ENCODE measurements at regions not wholly inside any gene's neighbourhood (a gene's known extent, or its start where the extent isn't known, plus 50 kb on each side); places are given as distances from the start of the nearest gene placed in this dataset.

DNA sequence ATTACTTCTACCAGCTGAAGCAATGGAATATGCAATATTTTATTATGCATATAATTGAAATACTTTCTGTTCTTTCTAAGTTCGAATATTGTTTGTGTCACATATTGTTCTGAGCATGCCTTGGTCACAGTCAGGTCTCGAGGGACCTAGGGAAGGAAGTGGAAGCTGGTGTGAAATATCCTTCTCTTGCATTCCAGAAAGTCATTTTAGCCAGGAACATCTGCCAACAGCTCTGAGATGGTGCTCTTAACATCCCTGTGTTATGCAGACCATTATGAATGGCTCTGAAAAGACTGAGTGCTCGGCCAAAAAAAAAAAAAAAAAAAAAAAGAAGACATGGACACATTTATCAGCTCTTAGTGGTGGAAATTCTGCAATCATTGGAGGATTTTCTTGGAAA is 132.7 kb upstream of the JAG1 start:
- DNase-seq (ENCODE audit: low spot score) = no peak

DNA sequence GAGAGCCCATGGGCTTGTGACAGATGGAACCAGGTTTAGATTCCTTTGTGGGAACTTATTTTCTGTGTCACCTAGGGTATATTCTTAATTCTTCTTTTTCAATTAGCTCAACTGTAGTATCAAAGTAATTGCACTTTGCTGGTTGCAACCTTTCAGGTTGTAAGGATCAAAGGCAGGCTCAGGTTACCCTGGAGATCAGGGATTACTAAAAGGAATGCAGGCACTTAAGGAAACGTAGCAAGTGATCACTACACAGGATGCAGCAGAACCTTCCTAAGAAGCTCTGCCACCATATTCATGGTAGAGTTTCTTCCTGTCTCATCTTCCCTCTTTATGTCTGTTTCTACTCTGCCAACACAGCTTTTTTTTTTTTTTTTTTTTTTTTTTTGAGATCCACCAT is 133.2 kb upstream of the JAG1 start:
- DNase-seq (ENCODE audit: low spot score) = no peak

DNA sequence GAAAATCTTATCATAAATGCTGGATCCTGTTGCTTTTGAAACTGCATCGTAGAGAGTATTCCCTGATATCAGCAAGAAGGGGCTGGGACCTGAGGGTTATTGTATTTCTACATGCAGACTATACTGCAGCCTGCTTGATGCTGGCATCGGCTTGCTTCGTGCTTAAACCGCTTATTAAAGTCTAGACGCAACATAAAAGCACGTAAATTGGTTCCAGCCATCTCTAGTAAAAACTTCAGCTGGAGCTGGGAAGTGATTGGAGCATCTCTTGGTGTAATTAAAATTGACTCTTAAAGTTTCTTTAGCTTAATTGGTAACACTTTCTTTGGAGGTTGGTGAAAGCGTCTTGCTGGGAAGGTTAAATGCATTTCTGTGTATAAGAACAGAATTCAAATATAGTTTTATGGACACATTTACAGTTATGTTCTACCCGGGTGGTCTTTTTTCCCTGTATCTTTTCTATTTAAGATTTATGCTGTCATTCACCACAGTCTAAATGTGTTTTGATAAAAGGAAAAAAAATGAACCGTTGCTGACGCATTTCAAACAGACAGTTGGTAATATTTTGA is 139.0 kb upstream of the JAG1 start:
- DNase-seq (ENCODE audit: low spot score) = no peak

DNA sequence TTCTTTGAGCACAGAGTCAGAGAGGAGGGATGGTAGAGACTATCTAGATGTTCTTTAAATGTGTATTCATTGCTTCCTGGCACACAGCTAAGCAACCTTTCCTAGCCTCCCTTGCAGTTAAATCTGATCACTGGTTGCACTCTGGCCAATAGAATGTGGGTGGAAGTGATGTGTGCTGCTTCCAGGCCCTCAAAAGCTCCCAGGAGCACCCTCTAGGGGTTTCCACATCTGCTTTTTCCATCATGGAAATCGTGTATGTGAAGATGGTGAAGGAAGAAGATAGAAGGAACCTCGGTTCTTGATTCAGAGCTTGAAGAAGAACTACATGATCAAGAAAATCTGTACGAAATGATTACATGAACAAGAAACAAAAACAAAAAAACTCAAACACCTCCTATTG is 149.8 kb upstream of the JAG1 start:
- DNase-seq (ENCODE audit: low spot score) = no peak

DNA sequence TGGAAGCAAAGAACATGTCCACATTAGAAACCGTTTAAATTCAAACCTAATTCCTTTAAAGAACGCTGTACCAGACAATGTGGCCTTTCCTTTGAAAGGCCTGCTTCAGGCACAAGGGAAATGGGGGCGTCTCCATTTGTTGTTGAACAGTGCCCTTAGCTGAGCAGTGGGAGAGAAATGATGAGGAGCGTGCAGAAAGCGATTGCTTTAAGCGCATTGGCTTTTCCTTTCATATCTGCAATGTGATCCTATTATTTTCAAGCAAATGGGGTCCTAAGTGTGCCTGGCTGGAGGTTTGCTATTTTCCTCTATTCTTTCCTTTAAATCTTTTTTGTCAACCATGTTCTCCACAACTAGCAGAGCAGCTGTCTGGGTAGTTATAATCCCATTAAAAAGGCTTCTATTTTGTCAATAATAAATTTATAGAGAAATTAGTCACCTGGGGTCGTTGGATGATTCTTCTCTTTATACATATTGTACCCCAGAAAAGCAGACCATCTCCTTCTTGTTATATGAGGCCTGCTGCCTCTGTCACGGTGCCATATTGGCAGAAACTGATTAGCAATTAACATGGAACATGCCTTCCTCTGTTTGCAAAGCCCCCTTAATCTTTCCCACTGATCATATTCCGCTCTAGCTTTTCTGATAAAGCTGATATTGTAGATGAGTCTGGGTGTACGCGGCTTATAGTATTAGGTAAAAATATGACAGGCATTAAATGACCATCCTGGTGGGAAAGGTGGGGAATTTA is 151.1 kb upstream of the JAG1 start:
- no peak for DNase-seq (ENCODE audit: low spot score)

GRCh38 chr20:10826111-10826510 is 152.3 kb upstream of the JAG1 start:
- no peak for DNase-seq (ENCODE audit: low spot score)

DNA sequence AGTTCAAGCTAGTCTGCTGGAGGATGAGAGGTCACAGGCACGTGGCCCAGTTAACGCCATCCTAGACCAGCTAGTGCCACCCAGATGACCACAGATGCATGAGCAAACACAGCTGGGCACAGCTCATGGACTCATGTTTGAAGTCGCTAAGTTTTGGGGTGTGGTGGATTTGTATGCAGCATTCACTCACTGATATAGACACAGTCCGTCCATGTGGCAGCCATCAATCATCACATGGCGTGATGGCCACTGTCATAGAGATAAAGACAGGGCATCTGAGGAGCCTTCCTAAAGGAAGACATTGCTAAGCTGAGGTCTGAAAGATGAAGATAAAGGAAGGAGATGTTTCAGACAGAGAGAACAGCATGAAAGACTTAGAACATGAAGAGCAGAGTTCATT is 154.4 kb upstream of the JAG1 start:
- DNase-seq (ENCODE audit: low spot score) = no peak

- DNase-seq (ENCODE audit: low spot score) = no peak
These were observed 158.3 kb upstream of the JAG1 start for GRCh38 chr20:10832141-10832540.

- DNase-seq (ENCODE audit: low spot score) = no peak
These were observed 164.1 kb upstream of the JAG1 start for GRCh38 chr20:10837901-10838300.

GRCh38 chr20:10842116-10842515 is 168.3 kb upstream of the JAG1 start:
- no peak for DNase-seq (ENCODE audit: low spot score)

- DNase-seq (ENCODE audit: low spot score) = no peak
These were observed 169.4 kb upstream of the JAG1 start for GRCh38 chr20:10843146-10843711.

- DNase-seq (ENCODE audit: low spot score) = no peak
These were observed 173.0 kb upstream of the JAG1 start for GRCh38 chr20:10846766-10847165.

- no peak for DNase-seq (ENCODE audit: low spot score)
These were observed 175.1 kb upstream of the JAG1 start for GRCh38 chr20:10848810-10849370.

GRCh38 chr20:10853176-10853575 is 179.4 kb upstream of the JAG1 start:
- DNase-seq (ENCODE audit: low spot score) = no peak

DNA sequence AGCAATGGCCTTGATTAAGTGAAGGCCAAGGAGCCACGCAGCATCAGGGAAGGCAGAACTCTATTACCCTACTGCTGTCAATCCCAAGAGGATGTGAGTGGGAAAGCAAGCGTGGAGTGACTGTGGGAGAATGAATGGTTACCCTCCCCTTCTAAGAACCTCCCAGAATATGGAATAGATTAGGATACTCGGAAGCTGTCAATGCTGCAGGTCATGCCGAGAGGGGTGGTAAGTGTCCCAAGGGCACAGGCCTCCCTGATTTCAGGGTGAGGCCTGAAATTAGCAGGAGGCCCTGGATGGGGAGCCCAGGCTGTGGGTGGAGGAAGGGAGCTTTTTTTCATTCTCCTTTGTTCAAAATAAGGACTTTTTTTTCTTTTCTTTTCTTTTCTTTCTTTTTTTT is 179.9 kb upstream of the JAG1 start:
- DNase-seq (ENCODE audit: low spot score) = no peak

GRCh38 chr20:10854976-10855375 is 181.2 kb upstream of the JAG1 start:
- DNase-seq (ENCODE audit: low spot score) = no peak

- DNase-seq (ENCODE audit: low spot score) = no peak
These were observed 182.0 kb upstream of the JAG1 start for GRCh38 chr20:10855778-10856177.

DNA sequence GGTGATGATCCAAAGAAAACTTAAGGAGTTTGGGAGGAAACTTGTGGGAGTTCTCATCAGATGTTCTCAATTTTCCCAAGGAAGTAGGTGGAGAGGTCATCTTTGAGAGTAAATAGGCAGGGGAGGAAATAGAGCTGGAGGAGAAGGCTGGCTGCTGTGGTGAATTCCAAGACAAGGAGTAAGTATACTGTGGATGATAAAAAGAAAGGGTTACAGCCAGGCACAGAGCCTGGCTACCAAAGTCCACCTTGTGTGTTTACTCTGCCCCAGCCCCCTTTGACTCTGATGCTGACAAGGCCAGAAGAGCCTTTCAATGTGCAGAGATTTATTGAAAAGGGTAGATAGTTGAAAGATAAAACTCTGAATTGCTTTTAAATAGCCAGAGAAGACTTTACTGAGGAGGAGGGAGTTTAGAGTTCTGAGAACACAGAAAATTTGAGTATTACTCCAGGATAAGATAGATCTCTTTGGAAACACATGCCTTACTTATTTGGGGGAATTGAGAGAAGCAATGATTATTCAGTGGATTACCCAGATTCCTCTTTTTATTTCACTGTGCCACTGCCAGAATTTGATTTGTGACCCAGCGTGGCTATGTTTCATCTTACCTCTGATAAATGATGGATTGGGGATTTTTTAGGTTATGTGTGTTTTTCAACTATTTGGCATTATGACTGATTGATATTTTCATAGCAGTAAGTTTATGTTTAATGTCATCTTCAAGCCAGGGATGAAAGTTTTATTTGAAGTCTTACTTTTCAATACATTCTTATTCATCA is 182.6 kb upstream of the JAG1 start:
- DNase-seq (ENCODE audit: low spot score) = no peak

DNA sequence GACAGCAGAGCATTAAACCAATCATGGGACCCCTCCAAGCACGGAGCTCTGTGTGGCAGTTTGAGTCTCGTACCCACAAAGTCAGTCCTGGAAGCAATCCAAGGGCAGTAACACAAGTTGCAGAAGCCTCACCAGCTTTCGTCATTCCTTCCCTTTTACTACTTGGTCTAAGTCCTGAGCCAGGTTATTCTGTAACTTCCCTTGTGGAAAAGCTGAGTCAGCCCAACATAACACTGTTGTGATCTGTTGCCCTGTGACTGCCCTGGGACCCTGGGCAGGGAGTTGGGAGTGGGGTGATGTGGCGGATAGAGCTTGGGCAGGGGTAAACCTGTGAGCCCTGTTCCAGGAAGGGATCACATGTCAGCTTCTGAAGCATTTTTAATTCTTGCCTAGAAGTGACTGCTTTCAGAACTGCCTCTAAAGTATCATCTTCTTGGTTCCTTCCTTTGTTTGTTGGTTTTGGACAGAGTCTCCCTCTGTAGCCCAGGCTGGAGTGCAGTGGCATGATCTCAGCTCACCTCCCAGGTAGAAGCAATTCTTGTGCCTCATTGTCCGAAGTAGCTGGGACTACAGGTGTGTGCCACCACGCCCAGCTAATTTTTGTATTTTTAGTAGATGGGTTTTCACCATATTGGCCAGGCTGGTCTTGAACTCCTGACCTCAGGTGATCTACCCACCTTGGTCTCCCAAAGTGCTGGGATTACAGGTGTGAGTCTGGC is 183.7 kb upstream of the JAG1 start:
- DNase-seq (ENCODE audit: low spot score) = no peak

GRCh38 chr20:10861090-10861489 is 187.3 kb upstream of the JAG1 start:
- DNase-seq (ENCODE audit: low spot score) = no peak

- no peak for DNase-seq (ENCODE audit: low spot score)
These were observed 187.8 kb upstream of the JAG1 start for GRCh38 chr20:10861619-10862018.

Data from NAMALWA (cell line).